CD4-positive, alpha-beta T cell (primary cell): ENCODE measurements at regions not wholly inside any gene's neighbourhood (a gene's known extent, or its start where the extent isn't known, plus 50 kb on each side); places are given as distances from the start of the nearest gene placed in this dataset.
"Not testable (repeated sequence)": the region's sequence is repeated elsewhere in the genome, so short reads cannot be mapped to it uniquely, and the experiment has no call there.

Experiments
- ATAC-seq: fragments of 200-7000 bp; cut with Tn5 transposase; one replicate; pipeline ENCODE4 v1.10.0; 2022; ENCODE audit warnings: mild to moderate bottlenecking; ENCODE audit not compliant: poor library complexity
- CTCF ChIA-PET: fragments of 350-600 bp; sonication (Branson Sonifier 250); formaldehyde crosslinking; loops from one replicate; lab custom pipeline; 2021; ENCODE audit warnings: antibody characterized with exemption, inconsistent platforms; lab: Charles Lee
- POLR2A ChIA-PET: fragments of 350-600 bp; sonication (Branson Sonifier 250); formaldehyde crosslinking; loops from one replicate; lab custom pipeline; 2021; ENCODE audit warnings: antibody characterized with exemption, inconsistent platforms; lab: Charles Lee
- DNase-seq, 14 experiments: peaks; one replicate each; pipeline ENCODE4 v3.0.0-alpha.2; 2013 to 2020; ENCODE audit warnings: mixed read lengths in 2 of 14
- H3K27ac ChIP-seq, 2 donors: one replicate each; pipeline versions ENCODE4 v1.5.1 to v1.7.0; 2013; ENCODE audit warnings: low read length in 2 of 2, low read depth in 1 of 2, mild to moderate bottlenecking in 1 of 2
- H3K27me3 ChIP-seq, 2 experiments: 1 replicate in 1 of 2; 2 replicates in 1 of 2; pipeline versions ENCODE4 v1.6.1 to v1.7.0; 2013; ENCODE audit warnings: low read length in 2 of 2, control low read depth in 1 of 2, mild to moderate bottlenecking in 1 of 2, moderate library complexity in 1 of 2; ENCODE audit not compliant: insufficient read depth in 2 of 2, control insufficient read depth in 1 of 2
- H3K36me3 ChIP-seq: one replicate; pipeline ENCODE4 v1.6.1; 2013; ENCODE audit warnings: low read length, control low read depth; ENCODE audit not compliant: insufficient read depth
- H3K4me1 ChIP-seq: one replicate; pipeline ENCODE4 v1.6.1; 2013; ENCODE audit warnings: low read length, control low read depth; ENCODE audit not compliant: insufficient read depth
- H3K4me3 ChIP-seq: one replicate; pipeline ENCODE4 v1.5.1; 2013; ENCODE audit warnings: mild to moderate bottlenecking, low read length, moderate library complexity
- H3K9me3 ChIP-seq, 2 experiments: 1 replicate in 1 of 2; 2 replicates in 1 of 2; pipeline versions ENCODE4 v1.6.1 to v1.7.0; 2013; ENCODE audit warnings: low read length in 2 of 2, mild to moderate bottlenecking in 2 of 2, control low read depth in 1 of 2, moderate library complexity in 1 of 2; ENCODE audit not compliant: control insufficient read depth in 1 of 2, insufficient read depth in 1 of 2
- H3K27ac Mint-ChIP-seq: one replicate; pipeline ENCODE4 v1.8.0; 2020; ENCODE audit warnings: mixed read lengths
- H3K27me3 Mint-ChIP-seq: one replicate; pipeline ENCODE4 v1.8.0; 2021; ENCODE audit warnings: mixed read lengths
- H3K36me3 Mint-ChIP-seq: one replicate; pipeline ENCODE4 v1.8.0; 2021; ENCODE audit warnings: low read depth, mixed read lengths
- H3K4me1 Mint-ChIP-seq: one replicate; pipeline ENCODE4 v1.8.0; 2021; ENCODE audit warnings: low read depth, mixed read lengths
- H3K4me3 Mint-ChIP-seq: one replicate; pipeline ENCODE4 v1.8.0; 2020; ENCODE audit warnings: mild to moderate bottlenecking, mixed read lengths
- H3K9me3 Mint-ChIP-seq: one replicate; pipeline ENCODE4 v1.8.0; 2020; ENCODE audit warnings: mixed read lengths
- intact Hi-C, 2 experiments: fragments of 100-400 bp; cut with DNase I in 1 of 2; cut with micrococcal nuclease in 1 of 2; formaldehyde crosslinking; loops; one replicate each; pipeline versions ENCODE4 v1.15.1 to v1.9.0; 2023 to 2025; cut with DNase I, micrococcal nuclease
- TF ChIP-seq, protein P1 (sequence below): fragments of 200-600 bp; IDR thresholded peaks from one replicate; pipeline ENCODE4 v1.8.0; 2022; ENCODE audit warnings: antibody characterized with exemption, mild to moderate bottlenecking

DNA sequence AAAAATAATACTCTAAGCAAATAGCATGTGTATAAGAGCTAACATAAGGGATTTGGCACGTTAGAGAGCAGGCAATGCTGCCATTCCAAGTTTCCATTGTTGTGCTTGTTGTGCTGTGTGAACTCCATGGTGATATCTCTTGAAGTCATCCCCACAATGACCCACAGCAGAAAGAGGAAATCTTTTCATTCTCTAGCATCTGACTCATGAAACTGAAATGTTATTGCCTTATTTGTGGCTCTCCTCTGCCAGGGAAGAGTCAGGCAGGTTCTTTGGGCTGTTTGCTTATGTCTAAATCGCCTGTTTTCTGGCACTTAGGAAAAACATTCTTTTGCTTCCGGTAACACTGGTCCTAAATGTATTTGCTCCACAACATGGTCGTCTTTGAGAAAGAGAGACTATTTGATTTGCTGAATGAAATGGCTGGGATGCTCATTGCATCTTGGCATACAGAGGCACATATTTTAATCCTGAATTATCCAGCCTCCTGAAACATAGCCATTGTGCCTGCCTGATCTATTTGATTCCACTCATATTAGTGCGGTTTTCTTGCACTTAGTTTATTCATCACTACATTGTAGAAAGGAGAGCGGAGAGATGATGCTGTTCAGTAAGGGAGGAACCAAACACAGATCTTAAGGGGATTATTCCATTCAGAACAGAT is 188.8 kb downstream of the CSNK1G3 start:
- ATAC-seq (no peak), DNase-seq (no peak)
- no peaks in the 10 kb centered on the region for H3K36me3 ChIP-seq
- H3K27ac ChIP-seq, result no peak overlapping the region
- ChIA-PET CTCF (no interaction called here), POLR2A (no interaction called here)
- TF ChIP-seq, protein P1, sequence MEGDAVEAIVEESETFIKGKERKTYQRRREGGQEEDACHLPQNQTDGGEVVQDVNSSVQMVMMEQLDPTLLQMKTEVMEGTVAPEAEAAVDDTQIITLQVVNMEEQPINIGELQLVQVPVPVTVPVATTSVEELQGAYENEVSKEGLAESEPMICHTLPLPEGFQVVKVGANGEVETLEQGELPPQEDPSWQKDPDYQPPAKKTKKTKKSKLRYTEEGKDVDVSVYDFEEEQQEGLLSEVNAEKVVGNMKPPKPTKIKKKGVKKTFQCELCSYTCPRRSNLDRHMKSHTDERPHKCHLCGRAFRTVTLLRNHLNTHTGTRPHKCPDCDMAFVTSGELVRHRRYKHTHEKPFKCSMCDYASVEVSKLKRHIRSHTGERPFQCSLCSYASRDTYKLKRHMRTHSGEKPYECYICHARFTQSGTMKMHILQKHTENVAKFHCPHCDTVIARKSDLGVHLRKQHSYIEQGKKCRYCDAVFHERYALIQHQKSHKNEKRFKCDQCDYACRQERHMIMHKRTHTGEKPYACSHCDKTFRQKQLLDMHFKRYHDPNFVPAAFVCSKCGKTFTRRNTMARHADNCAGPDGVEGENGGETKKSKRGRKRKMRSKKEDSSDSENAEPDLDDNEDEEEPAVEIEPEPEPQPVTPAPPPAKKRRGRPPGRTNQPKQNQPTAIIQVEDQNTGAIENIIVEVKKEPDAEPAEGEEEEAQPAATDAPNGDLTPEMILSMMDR, result no peak
- peaks cover 3% of the 10 kb centered on the region for H3K9me3 Mint-ChIP-seq
- H3K36me3 Mint-ChIP-seq, result no peaks in the 10 kb centered on the region
- no peaks in the 10 kb centered on the region for H3K4me1 Mint-ChIP-seq
- H3K4me1 ChIP-seq, result no peaks in the 10 kb centered on the region
- no peak overlapping the region for H3K27ac Mint-ChIP-seq
- no peak overlapping the region for H3K4me3 Mint-ChIP-seq
- intact Hi-C loops, result no loop called here
- no peaks in the 10 kb centered on the region for H3K27me3 ChIP-seq
- no peak overlapping the region for H3K4me3 ChIP-seq
- H3K27me3 Mint-ChIP-seq, result no peaks in the 10 kb centered on the region
- H3K9me3 ChIP-seq, result peaks cover 0 to 3% of the 10 kb centered on the region in 2 experiments

DNA sequence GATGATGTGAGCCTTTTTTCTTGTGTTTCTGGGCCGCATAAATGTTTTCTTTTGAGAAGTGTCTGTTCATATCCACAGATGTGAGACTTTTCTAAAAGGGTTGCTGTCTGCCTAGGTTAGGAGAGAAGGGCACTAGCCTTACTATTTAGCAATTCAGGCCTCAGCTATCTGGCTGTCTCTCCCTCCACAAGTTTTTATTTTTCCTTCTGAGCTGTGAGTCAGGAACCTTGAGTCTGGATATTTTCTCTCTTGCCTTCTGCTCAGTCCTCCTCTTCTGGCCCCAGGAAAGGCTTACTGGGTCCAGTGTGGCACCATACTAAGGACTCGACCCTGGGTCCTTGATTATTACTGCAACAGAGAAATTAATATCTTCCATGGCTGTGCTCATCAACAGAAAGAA is 187.6 kb downstream of the CSNK1G3 start:
- Histone ChIP-seq H3K4me3 (no peak overlapping the region), H3K27me3 (no peaks in the 10 kb centered on the region), H3K9me3 (peaks cover 0 to 3% of the 10 kb centered on the region in 2 experiments), H3K36me3 (no peaks in the 10 kb centered on the region), H3K4me1 (no peaks in the 10 kb centered on the region), H3K27ac (no peak overlapping the region)
- intact Hi-C loops, result no loop called here
- ChIA-PET CTCF (no interaction called here), POLR2A (no interaction called here)
- Mint-ChIP-seq H3K27ac (no peak overlapping the region), H3K9me3 (peaks cover 3% of the 10 kb centered on the region), H3K36me3 (no peaks in the 10 kb centered on the region), H3K4me1 (no peaks in the 10 kb centered on the region), H3K27me3 (no peaks in the 10 kb centered on the region), H3K4me3 (no peak overlapping the region)
- no peak for ATAC-seq
- TF ChIP-seq, protein P1, result no peak
- no peak for DNase-seq

DNA sequence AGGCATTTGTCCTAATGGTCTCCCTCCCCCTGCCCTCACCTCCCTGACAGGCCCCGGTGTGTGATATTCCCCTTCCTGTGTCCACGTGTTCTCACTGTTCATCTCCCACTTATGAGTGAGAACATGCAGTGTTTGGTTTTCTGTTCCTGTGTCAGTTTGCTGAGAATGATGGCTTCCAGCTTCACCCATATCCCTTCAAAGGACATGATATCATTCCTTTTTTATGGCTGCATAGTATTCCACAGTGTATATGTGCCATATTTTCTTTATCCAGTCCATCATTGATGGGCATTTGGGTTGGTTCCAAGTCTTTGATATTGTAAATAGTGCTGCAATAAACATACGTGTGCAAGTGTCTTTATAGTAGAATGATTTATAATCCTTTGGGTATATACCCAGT is 187.0 kb downstream of the CSNK1G3 start:
- H3K4me1 Mint-ChIP-seq, H3K36me3 Mint-ChIP-seq, H3K27me3 Mint-ChIP-seq, H3K4me3 Mint-ChIP-seq, H3K4me3 ChIP-seq, H3K9me3 ChIP-seq, H3K36me3 ChIP-seq, H3K9me3 Mint-ChIP-seq, intact Hi-C loops, H3K27me3 ChIP-seq, CTCF ChIA-PET, ATAC-seq, DNase-seq, H3K27ac ChIP-seq, H3K27ac Mint-ChIP-seq, H3K4me1 ChIP-seq, POLR2A ChIA-PET: not testable (repeated sequence)

DNA sequence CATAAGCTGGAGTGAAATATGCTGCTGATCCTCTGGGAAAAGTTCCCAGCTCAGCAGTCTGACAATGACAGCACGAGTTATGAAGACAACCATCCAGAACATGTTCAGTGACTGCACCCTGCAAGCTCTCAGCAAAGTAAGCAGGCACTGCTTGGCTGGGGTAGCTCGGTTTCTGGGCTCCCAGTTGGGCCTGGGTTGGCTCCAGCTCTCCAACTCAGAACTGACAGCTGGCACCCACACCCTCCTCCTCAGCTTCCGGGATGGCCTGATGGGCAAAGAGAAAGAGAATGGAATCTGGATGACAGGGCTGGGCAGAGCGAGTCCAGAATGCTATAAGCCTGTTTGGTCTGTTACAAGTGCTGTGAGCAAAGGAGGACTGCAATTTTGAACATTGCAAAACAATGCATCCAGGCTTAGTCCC is 185.0 kb downstream of the CSNK1G3 start:
- Histone ChIP-seq H3K36me3 (no peaks in the 10 kb centered on the region), H3K4me3 (no peak overlapping the region), H3K4me1 (no peaks in the 10 kb centered on the region), H3K27me3 (no peaks in the 10 kb centered on the region), H3K27ac (no peak overlapping the region), H3K9me3 (peaks cover 0 to 3% of the 10 kb centered on the region in 2 experiments)
- Mint-ChIP-seq H3K27ac (no peak overlapping the region), H3K36me3 (no peaks in the 10 kb centered on the region), H3K4me1 (no peaks in the 10 kb centered on the region), H3K9me3 (peaks cover 3% of the 10 kb centered on the region), H3K27me3 (no peaks in the 10 kb centered on the region), H3K4me3 (no peak overlapping the region)
- ChIA-PET CTCF (no interaction called here), POLR2A (no interaction called here)
- TF ChIP-seq, protein P1, result no peak
- no peak for DNase-seq
- intact Hi-C loops, result no loop called here
- ATAC-seq, result no peak
